ENCODE measurements at regions not wholly inside any gene's neighbourhood (a gene's known extent, or its start where the extent isn't known, plus 50 kb on each side); places are given as distances from the start of the nearest gene placed in this dataset.

DNA sequence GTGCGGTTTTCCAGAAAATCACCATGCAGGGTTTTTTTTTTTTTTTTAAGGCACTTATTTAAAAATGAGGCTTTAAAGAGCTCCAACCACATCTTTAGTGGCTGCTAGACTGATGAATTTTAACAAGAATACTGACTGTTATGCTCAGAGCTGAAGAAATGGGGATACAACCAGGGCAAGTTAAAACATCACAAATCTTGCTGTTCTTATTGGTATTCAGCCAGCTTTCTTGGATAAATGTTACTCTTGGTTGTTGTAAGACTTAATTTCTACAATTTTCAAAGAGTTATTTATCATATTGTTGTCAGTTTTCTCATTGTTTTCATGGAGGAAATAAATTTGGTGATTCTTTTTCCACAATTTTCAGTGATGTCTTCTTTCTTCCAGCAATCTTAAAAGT lies 352.8 kb upstream of the FAM174A start:
- TF ChIP-seq, protein P1, sequence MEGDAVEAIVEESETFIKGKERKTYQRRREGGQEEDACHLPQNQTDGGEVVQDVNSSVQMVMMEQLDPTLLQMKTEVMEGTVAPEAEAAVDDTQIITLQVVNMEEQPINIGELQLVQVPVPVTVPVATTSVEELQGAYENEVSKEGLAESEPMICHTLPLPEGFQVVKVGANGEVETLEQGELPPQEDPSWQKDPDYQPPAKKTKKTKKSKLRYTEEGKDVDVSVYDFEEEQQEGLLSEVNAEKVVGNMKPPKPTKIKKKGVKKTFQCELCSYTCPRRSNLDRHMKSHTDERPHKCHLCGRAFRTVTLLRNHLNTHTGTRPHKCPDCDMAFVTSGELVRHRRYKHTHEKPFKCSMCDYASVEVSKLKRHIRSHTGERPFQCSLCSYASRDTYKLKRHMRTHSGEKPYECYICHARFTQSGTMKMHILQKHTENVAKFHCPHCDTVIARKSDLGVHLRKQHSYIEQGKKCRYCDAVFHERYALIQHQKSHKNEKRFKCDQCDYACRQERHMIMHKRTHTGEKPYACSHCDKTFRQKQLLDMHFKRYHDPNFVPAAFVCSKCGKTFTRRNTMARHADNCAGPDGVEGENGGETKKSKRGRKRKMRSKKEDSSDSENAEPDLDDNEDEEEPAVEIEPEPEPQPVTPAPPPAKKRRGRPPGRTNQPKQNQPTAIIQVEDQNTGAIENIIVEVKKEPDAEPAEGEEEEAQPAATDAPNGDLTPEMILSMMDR (IDR thresholded peaks at IDR 0.05; ENCODE audit: insufficient read depth, low read length, poor library complexity, severe bottlenecking) = no peak
- no peaks in the 10 kb centered on the region for H3K27me3 ChIP-seq (replicated peaks; ENCODE audit: control insufficient read depth, insufficient read depth, low read length)
- H3K4me3 ChIP-seq (replicated peaks; ENCODE audit: low read depth, low read length) = no peak overlapping the region
- no peak for DNase-seq (ENCODE audit: extremely low read depth, insufficient read length)
- no peaks in the 10 kb centered on the region for H3K36me3 ChIP-seq (ENCODE audit: control insufficient read depth, insufficient read depth, low read length)

GRCh38 chr5:100175346-100175745 lies 359.8 kb upstream of the FAM174A start:
- Histone ChIP-seq H3K27me3 (replicated peaks; ENCODE audit: control insufficient read depth, insufficient read depth, low read length) (no peaks in the 10 kb centered on the region), H3K36me3 (ENCODE audit: control insufficient read depth, insufficient read depth, low read length) (no peaks in the 10 kb centered on the region), H3K4me3 (replicated peaks; ENCODE audit: low read depth, low read length) (no peak overlapping the region)
- no peak for DNase-seq (ENCODE audit: extremely low read depth, insufficient read length)
- TF ChIP-seq, protein P1 (IDR thresholded peaks at IDR 0.05; ENCODE audit: insufficient read depth, low read length, poor library complexity, severe bottlenecking) = no peak

DNA sequence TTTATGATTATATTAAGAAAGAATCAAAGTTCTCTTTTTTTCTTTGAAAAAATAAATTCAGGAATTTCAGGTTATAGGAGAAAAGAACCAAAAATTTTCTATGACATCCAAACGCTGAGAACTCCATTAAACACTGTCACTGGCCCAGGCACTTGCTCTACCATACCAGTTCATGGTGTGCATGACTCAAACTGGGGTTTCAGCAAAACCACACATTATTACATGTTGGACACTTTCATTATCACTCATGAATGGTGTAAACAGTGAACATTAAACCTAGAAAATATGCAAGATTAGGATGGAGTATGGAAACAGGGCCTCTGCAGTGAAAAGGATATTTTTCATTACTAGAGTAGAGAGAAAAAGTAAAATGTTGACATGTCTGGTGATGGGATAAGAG lies 369.9 kb upstream of the FAM174A start:
- TF ChIP-seq, protein P1 (IDR thresholded peaks at IDR 0.05; ENCODE audit: insufficient read depth, low read length, poor library complexity, severe bottlenecking) = no peak
- peak; percentile 4 for DNase-seq (ENCODE audit: extremely low read depth, insufficient read length)
- H3K27me3 ChIP-seq (replicated peaks; ENCODE audit: control insufficient read depth, insufficient read depth, low read length) = no peaks in the 10 kb centered on the region
- H3K36me3 ChIP-seq (ENCODE audit: control insufficient read depth, insufficient read depth, low read length) = no peaks in the 10 kb centered on the region
- H3K4me3 ChIP-seq (replicated peaks; ENCODE audit: low read depth, low read length) = no peak overlapping the region

DNA sequence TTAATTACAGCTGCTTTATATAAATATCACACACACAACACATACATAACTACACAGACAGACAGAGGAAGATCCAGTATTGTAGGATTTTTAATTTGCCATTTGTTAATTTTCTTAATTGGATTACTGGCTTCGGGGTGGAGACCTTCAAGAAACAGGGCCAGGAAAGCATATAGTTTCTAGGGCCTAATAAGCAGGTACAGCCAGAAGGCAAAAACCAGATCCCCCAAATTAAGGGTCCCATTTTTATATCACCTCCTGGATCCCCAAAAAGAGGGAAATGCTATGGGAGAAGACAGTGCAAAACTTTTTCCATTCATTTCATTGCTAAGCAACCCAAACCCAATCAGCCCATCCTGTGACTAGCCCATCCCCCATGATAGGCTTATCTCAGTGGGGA lies 373.3 kb upstream of the FAM174A start:
- Histone ChIP-seq H3K36me3 (ENCODE audit: control insufficient read depth, insufficient read depth, low read length) (no peaks in the 10 kb centered on the region), H3K27me3 (replicated peaks; ENCODE audit: control insufficient read depth, insufficient read depth, low read length) (no peaks in the 10 kb centered on the region), H3K4me3 (replicated peaks; ENCODE audit: low read depth, low read length) (no peak overlapping the region)
- TF ChIP-seq, protein P1 (IDR thresholded peaks at IDR 0.05; ENCODE audit: insufficient read depth, low read length, poor library complexity, severe bottlenecking) = no peak
- no peak for DNase-seq (ENCODE audit: extremely low read depth, insufficient read length)

- no peaks in the 10 kb centered on the region for H3K27me3 ChIP-seq (replicated peaks; ENCODE audit: control insufficient read depth, insufficient read depth, low read length)
- H3K36me3 ChIP-seq (ENCODE audit: control insufficient read depth, insufficient read depth, low read length) = no peaks in the 10 kb centered on the region
- DNase-seq (ENCODE audit: extremely low read depth, insufficient read length) = no peak
- TF ChIP-seq, protein P1 (IDR thresholded peaks at IDR 0.05; ENCODE audit: insufficient read depth, low read length, poor library complexity, severe bottlenecking) = no peak
- H3K4me3 ChIP-seq (replicated peaks; ENCODE audit: low read depth, low read length) = no peak overlapping the region
These were observed 378.1 kb upstream of the FAM174A start for GRCh38 chr5:100157066-100157465.

DNA sequence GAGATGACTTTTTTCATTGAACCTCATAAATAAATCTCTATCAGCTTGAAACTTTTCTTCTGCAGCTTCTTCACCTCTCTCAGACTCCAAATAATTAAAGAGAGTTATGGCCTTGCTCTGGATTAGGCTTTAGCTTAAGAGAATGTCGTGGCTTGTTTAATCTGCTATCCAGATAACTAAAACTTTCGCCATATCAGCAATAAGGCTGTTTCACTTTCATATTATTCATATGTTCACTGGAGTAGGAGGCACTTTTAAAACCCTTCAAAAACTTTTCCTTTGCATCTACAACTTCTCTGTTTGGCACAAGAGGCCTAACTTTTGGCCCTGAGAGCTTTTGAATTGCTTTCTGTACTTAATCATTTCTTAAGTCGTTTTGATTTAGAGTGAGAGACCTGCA lies 386.9 kb upstream of the FAM174A start:
- no peak for DNase-seq (ENCODE audit: extremely low read depth, insufficient read length)
- TF ChIP-seq, protein P1 (IDR thresholded peaks at IDR 0.05; ENCODE audit: insufficient read depth, low read length, poor library complexity, severe bottlenecking) = no peak
- Histone ChIP-seq H3K27me3 (replicated peaks; ENCODE audit: control insufficient read depth, insufficient read depth, low read length) (no peaks in the 10 kb centered on the region), H3K36me3 (ENCODE audit: control insufficient read depth, insufficient read depth, low read length) (no peaks in the 10 kb centered on the region), H3K4me3 (replicated peaks; ENCODE audit: low read depth, low read length) (no peak overlapping the region)

Measured in GM06990 (cell line).